RWPE2 (cell line): ENCODE measurements at regions not wholly inside any gene's neighbourhood (a gene's known extent, or its start where the extent isn't known, plus 50 kb on each side); places are given as distances from the start of the nearest gene placed in this dataset.
"Not testable (repeated sequence)": the region's sequence is repeated elsewhere in the genome, so short reads cannot be mapped to it uniquely, and the experiment has no call there.

ENCODE experiments used
- ATAC-seq: fragments of 200-7000 bp; cut with Tn5 transposase; 3 replicates; pipeline ENCODE4 v1.9.1; 2021; ENCODE audit warnings: low read depth
- DNase-seq: peaks from one replicate; pipeline ENCODE4 v3.0.0-alpha.2; 2020; ENCODE audit warnings: low spot score
- H3K27ac ChIP-seq: fragments of 450-650 bp; 2 replicates; pipeline ENCODE4 v1.5.1; 2017; ENCODE audit warnings: mild to moderate bottlenecking; ENCODE audit not compliant: poor library complexity, severe bottlenecking
- H3K27me3 ChIP-seq: fragments of 250-450 bp; sonication (Bioruptor Pico); 2 replicates; pipeline ENCODE4 v1.5.1; 2021; ENCODE audit warnings: mild to moderate bottlenecking, moderate library complexity; ENCODE audit not compliant: insufficient read depth, poor library complexity, severe bottlenecking
- H3K36me3 ChIP-seq: fragments of 250-450 bp; sonication (Bioruptor Pico); 2 replicates; pipeline ENCODE4 v1.5.1; 2020; ENCODE audit warnings: low read depth, mild to moderate bottlenecking, moderate library complexity
- H3K4me1 ChIP-seq: fragments of 250-450 bp; sonication (Bioruptor Pico); 2 replicates; pipeline ENCODE4 v1.5.1; 2021; ENCODE audit warnings: mild to moderate bottlenecking, moderate library complexity; ENCODE audit not compliant: insufficient read depth, poor library complexity, severe bottlenecking
- H3K4me3 ChIP-seq: fragments of 250-450 bp; sonication (Bioruptor Pico); 2 replicates; pipeline ENCODE4 v1.5.1; 2021; ENCODE audit warnings: mild to moderate bottlenecking, moderate library complexity; ENCODE audit not compliant: severe bottlenecking
- H3K9me3 ChIP-seq: fragments of 250-450 bp; sonication (Bioruptor Pico); 2 replicates; pipeline ENCODE4 v1.5.1; 2021; ENCODE audit warnings: mild to moderate bottlenecking, moderate library complexity; ENCODE audit not compliant: severe bottlenecking
- TF ChIP-seq, protein P1 (sequence below): fragments of 450-650 bp; IDR thresholded peaks from one replicate; pipeline ENCODE4 v1.5.1; 2017; ENCODE audit warnings: mild to moderate bottlenecking, moderate library complexity; ENCODE audit not compliant: poor library complexity, severe bottlenecking

DNA sequence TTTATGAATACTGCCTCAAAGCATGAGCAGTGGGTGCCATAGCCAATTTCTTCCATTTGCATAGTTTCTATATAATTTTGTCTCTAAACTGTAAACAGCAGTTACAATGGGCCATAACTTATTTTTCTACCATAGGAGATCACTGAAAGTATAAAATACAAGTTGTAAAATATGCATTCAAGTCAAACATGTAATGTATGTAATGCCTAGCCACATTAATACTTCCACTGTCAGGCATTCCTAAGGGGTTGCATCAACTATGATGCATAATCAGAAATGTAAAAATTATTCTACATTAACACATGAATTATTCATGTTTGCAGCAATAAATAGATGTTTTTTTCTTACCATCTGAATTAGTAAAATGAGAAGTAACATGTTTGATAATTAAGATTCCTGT lies 560.3 kb upstream of the ZP4 start:
- DNase-seq (no peak), ATAC-seq (no peak)
- Histone ChIP-seq H3K4me1 (no peaks in the 10 kb centered on the region), H3K4me3 (no peak overlapping the region), H3K9me3 (no peaks in the 10 kb centered on the region), H3K27ac (no peak overlapping the region), H3K27me3 (no peaks in the 10 kb centered on the region), H3K36me3 (no peaks in the 10 kb centered on the region)
- TF ChIP-seq, protein P1, sequence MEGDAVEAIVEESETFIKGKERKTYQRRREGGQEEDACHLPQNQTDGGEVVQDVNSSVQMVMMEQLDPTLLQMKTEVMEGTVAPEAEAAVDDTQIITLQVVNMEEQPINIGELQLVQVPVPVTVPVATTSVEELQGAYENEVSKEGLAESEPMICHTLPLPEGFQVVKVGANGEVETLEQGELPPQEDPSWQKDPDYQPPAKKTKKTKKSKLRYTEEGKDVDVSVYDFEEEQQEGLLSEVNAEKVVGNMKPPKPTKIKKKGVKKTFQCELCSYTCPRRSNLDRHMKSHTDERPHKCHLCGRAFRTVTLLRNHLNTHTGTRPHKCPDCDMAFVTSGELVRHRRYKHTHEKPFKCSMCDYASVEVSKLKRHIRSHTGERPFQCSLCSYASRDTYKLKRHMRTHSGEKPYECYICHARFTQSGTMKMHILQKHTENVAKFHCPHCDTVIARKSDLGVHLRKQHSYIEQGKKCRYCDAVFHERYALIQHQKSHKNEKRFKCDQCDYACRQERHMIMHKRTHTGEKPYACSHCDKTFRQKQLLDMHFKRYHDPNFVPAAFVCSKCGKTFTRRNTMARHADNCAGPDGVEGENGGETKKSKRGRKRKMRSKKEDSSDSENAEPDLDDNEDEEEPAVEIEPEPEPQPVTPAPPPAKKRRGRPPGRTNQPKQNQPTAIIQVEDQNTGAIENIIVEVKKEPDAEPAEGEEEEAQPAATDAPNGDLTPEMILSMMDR, result no peak

GRCh38 chr1:238443687-238444086 lies 553.0 kb upstream of the ZP4 start:
- TF ChIP-seq, protein P1, result no peak
- Histone ChIP-seq H3K9me3 (no peaks in the 10 kb centered on the region), H3K27ac (no peak overlapping the region), H3K4me1 (no peaks in the 10 kb centered on the region), H3K27me3 (no peaks in the 10 kb centered on the region), H3K36me3 (no peaks in the 10 kb centered on the region), H3K4me3 (no peak overlapping the region)
- DNase-seq (no peak), ATAC-seq (no peak)

DNA sequence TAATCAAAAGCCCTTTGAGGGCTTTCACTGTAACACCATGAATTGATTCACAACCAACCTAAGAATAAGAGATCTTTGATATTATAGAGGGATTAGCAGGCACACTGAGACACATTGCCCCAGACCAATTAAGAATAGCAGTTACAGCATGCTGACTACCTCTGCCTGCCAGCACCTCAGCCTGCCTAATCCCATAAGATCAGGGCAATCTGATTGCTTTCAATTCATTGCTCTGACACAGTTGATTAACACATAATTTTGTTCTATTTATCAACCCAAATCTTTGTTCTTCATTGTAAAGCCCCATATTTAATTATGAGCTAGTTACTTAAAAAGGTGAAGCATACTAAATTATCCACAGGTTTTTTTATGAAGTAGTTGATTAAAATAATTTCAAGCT lies 548.8 kb upstream of the ZP4 start:
- TF ChIP-seq, protein P1, result no peak
- H3K9me3 ChIP-seq, result no peaks in the 10 kb centered on the region
- H3K27me3 ChIP-seq, result no peaks in the 10 kb centered on the region

DNA sequence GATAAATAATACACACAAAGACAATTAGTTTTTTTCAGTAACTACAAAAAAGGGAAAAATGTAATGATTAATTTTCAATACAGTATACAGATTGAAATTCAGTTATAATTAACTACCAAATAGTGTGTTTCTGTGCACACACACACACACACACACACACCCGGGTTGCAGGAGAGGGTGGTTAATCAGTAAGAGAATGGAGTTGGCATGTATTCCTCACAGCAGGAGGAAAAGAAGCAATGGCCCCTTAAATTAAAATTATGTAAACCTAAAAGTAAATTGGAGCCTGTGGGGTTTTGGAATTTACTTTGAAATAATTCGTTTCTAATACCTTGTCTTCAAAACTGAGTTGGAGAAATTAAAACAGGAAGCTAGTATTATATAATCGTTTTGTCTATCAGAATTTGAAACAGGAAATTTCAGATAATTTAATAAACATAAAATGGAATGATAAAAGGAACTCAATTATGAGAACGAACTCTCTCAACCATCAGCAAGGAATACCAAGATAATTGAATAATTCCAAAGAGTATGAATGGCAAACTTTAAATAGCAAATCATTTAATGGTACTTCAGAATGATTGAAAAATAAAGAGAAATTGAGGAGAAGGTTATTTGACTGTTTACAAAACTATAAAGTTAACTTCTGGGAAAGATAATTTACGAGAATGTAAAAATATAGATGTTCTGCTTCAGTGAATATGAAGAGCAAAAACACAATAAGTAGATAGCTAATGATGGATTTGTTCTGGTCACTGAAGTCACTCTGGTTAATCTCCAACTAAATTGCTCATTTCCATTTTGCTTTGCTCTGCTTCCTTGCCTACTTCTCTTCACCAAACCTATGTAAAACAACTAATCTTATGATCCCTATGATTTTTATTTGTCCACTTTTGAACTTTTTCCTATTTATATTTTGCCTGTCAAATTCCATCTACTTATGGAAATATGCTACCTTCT lies 547.9 kb upstream of the ZP4 start:
- DNase-seq, result no peak

More for the DNA sequence above, 548.8 kb upstream of the ZP4 start:
- DNase-seq (no peak), ATAC-seq (no peak)
- Histone ChIP-seq H3K36me3 (no peaks in the 10 kb centered on the region), H3K4me1 (no peaks in the 10 kb centered on the region), H3K27ac (no peak overlapping the region), H3K4me3 (no peak overlapping the region)

DNA sequence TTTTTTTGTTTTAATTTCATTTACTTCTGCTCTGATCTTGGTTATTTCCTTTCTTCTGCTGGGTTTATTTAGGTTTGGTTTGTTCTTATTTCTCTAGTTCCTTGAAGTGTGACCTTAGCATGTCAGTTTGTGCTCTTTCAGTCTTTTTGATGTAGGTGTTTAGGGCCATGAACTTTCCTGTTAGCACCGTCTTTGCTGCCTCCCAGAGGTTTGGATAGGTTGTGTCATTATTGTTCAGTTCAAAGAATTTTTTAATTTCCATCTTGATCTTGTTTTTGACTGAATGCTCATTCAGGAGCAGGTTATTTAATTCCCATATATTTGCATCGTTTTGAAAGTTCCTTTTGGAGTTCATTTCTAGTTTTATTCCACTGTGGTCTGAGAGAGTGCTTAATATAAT lies 539.0 kb upstream of the ZP4 start:
- not testable (repeated sequence) for H3K27me3 ChIP-seq, H3K27ac ChIP-seq, ATAC-seq, H3K4me1 ChIP-seq, H3K4me3 ChIP-seq, H3K36me3 ChIP-seq, H3K9me3 ChIP-seq, DNase-seq

More for the DNA sequence above, 547.9 kb upstream of the ZP4 start:
- Histone ChIP-seq H3K27me3 (no peaks in the 10 kb centered on the region), H3K36me3 (no peaks in the 10 kb centered on the region), H3K9me3 (no peaks in the 10 kb centered on the region), H3K4me1 (no peaks in the 10 kb centered on the region), H3K4me3 (no peak overlapping the region), H3K27ac (no peak overlapping the region)
- ATAC-seq, result no peak
- TF ChIP-seq, protein P1, result no peak
